GM06990 (cell line): ENCODE measurements at regions not wholly inside any gene's neighbourhood (a gene's known extent, or its start where the extent isn't known, plus 50 kb on each side); places are given as distances from the start of the nearest gene placed in this dataset.

Experiments used
- DNase-seq: peaks from one replicate; pipeline ENCODE4 v3.0.0-alpha.2; 2011; ENCODE audit not compliant: insufficient read length; ENCODE audit errors: extremely low read depth
- H3K27me3 ChIP-seq: replicated peaks from 2 replicates; pipeline ENCODE4 v1.6.0; 2011; ENCODE audit warnings: low read length; ENCODE audit not compliant: control insufficient read depth, insufficient read depth
- H3K36me3 ChIP-seq: 2 replicates; pipeline ENCODE4 v1.5.1; 2011; ENCODE audit warnings: low read length; ENCODE audit not compliant: control insufficient read depth, insufficient read depth
- H3K4me3 ChIP-seq: replicated peaks from 2 replicates; pipeline ENCODE4 v1.5.1; 2011; ENCODE audit warnings: low read depth, mild to moderate bottlenecking, control low read depth, low read length
- TF ChIP-seq, protein P1 (sequence below): IDR thresholded peaks from 2 replicates; pipeline ENCODE4 v1.5.1; 2011; ENCODE audit warnings: low read length, control low read depth, mild to moderate bottlenecking, inconsistent platforms; ENCODE audit not compliant: insufficient read depth, poor library complexity, severe bottlenecking

DNA sequence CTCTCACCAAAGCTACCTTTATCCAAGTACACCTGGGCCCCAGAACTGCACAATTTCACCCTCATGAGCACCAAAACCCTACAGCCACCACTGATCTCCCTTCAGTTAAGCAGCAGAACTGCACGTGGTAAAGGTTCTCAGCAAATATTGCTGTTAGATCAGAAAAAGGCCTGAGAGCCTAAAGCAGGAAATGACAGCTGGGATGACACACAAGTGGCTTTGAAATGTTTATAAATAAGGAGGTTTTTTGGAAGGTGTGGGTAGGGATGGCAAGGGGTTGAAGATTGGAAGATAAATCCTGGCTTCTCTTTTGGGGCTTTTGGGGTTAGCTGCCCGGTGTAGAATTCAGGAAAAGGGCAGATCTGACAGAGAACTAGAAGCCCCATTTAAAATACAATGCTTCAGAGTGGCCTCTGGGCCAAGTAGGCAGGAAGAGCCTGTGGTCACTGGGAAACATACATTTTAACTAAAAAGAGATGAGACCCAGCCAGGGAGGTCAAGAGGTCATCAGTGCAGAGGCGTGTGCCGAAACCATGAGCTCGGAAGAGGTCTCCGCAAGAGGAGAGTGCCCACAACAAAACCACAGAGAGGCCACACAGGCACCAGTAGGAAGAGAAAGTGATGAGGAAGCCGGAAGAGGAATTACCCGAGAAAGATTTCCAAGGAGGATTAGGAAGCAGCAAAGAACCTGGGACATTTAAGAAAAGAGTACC is 916.5 kb downstream of the NLGN4Y start:
- no peaks in the 10 kb centered on the region for H3K36me3 ChIP-seq
- DNase-seq = no peak
- H3K4me3 ChIP-seq = no peak overlapping the region
- no peaks in the 10 kb centered on the region for H3K27me3 ChIP-seq
- TF ChIP-seq, protein P1, sequence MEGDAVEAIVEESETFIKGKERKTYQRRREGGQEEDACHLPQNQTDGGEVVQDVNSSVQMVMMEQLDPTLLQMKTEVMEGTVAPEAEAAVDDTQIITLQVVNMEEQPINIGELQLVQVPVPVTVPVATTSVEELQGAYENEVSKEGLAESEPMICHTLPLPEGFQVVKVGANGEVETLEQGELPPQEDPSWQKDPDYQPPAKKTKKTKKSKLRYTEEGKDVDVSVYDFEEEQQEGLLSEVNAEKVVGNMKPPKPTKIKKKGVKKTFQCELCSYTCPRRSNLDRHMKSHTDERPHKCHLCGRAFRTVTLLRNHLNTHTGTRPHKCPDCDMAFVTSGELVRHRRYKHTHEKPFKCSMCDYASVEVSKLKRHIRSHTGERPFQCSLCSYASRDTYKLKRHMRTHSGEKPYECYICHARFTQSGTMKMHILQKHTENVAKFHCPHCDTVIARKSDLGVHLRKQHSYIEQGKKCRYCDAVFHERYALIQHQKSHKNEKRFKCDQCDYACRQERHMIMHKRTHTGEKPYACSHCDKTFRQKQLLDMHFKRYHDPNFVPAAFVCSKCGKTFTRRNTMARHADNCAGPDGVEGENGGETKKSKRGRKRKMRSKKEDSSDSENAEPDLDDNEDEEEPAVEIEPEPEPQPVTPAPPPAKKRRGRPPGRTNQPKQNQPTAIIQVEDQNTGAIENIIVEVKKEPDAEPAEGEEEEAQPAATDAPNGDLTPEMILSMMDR = no peak

- Histone ChIP-seq H3K36me3 (no peaks in the 10 kb centered on the region), H3K27me3 (no peaks in the 10 kb centered on the region), H3K4me3 (no peak overlapping the region)
- no peak for DNase-seq
- TF ChIP-seq, protein P1 = no peak
Observed at GRCh38 chrY:15441878-15442277, 917.5 kb downstream of the NLGN4Y start.

DNA sequence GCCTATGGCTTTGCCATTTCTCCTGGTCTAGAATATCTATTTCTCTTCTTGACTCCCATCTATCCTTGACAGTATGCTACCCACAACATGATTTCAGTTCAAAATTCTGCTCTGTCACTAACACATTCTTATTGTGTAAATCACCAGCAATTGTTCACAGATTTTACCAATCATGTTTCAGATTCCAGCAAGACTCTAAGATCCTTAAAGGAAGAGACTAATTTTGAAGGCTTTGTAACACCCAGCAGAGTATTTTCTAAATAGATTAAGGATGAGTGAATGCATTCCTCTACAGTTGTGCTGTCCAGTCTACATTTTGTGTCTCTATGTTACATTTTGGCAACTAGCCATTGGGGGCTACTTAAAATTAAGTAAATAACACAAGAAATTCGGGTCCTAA is 921.5 kb downstream of the NLGN4Y start:
- no peak for DNase-seq

GRCh38 chrY:15446861-15447260 is 922.5 kb downstream of the NLGN4Y start:
- no peak for DNase-seq
- TF ChIP-seq, protein P1 = no peak
- H3K27me3 ChIP-seq = no peaks in the 10 kb centered on the region
- no peaks in the 10 kb centered on the region for H3K36me3 ChIP-seq
- no peak overlapping the region for H3K4me3 ChIP-seq

More for the DNA sequence above, 921.5 kb downstream of the NLGN4Y start:
- Histone ChIP-seq H3K4me3 (no peak overlapping the region), H3K36me3 (no peaks in the 10 kb centered on the region), H3K27me3 (no peaks in the 10 kb centered on the region)
- TF ChIP-seq, protein P1 = no peak

- no peaks in the 10 kb centered on the region for H3K36me3 ChIP-seq
- TF ChIP-seq, protein P1 = no peak
- no peak for DNase-seq
- H3K4me3 ChIP-seq = no peak overlapping the region
- no peaks in the 10 kb centered on the region for H3K27me3 ChIP-seq
Observed at GRCh38 chrY:15447959-15448358, 923.6 kb downstream of the NLGN4Y start.
